GM23338 (cell line): ENCODE measurements at regions not wholly inside any gene's neighbourhood (a gene's known extent, or its start where the extent isn't known, plus 50 kb on each side); places are given as distances from the start of the nearest gene placed in this dataset.

Experiments used
- ATAC-seq: fragments of 200-7000 bp; cut with Tn5 transposase; 3 replicates; pipeline ENCODE4 v1.9.1; 2020
- DNase-seq: peaks from one replicate; pipeline ENCODE4 v3.0.0-alpha.2; 2015; ENCODE audit warnings: low spot score
- H2AFZ ChIP-seq: fragments of 200-600 bp; sonication (generic); 2 replicates; pipeline ENCODE4 v1.8.0; 2016; ENCODE audit warnings: antibody characterized with exemption, mild to moderate bottlenecking, moderate library complexity
- H3F3A ChIP-seq: fragments of 200-600 bp; sonication (generic); replicated peaks from 2 replicates; pipeline ENCODE4 v1.8.0; 2017; ENCODE audit warnings: antibody characterized with exemption, mixed run types, low read depth
- H3K27ac ChIP-seq: fragments of 200-600 bp; sonication (generic); 2 replicates; pipeline ENCODE4 v1.6.1; 2016; ENCODE audit warnings: low read depth
- H3K27me3 ChIP-seq: fragments of 200-600 bp; sonication (generic); 2 replicates; pipeline ENCODE4 v1.8.0; 2016; ENCODE audit warnings: mild to moderate bottlenecking, mixed run types, moderate library complexity; ENCODE audit not compliant: insufficient read depth
- H3K36me3 ChIP-seq: fragments of 200-600 bp; sonication (generic); 2 replicates; pipeline ENCODE4 v1.8.0; 2016; ENCODE audit warnings: mild to moderate bottlenecking; ENCODE audit not compliant: insufficient read depth
- H3K4me1 ChIP-seq: fragments of 200-600 bp; sonication (generic); 2 replicates; pipeline ENCODE4 v1.8.0; 2016; ENCODE audit warnings: mild to moderate bottlenecking, moderate library complexity; ENCODE audit not compliant: insufficient read depth
- H3K4me2 ChIP-seq: fragments of 200-600 bp; sonication (generic); 2 replicates; pipeline ENCODE4 v1.7.1; 2017; ENCODE audit warnings: mixed run types
- H3K4me3 ChIP-seq: fragments of 200-600 bp; sonication (generic); 2 replicates; pipeline ENCODE4 v1.6.1; 2016; ENCODE audit warnings: mixed run types
- H3K79me2 ChIP-seq: fragments of 200-600 bp; sonication (generic); replicated peaks from 2 replicates; pipeline ENCODE4 v1.8.0; 2017; ENCODE audit warnings: mild to moderate bottlenecking; ENCODE audit not compliant: insufficient read depth
- H3K9me2 ChIP-seq: fragments of 200-600 bp; sonication (generic); 2 replicates; pipeline ENCODE4 v1.8.0; 2017; ENCODE audit not compliant: insufficient read depth
- H4K20me1 ChIP-seq: fragments of 200-600 bp; sonication (generic); replicated peaks from 2 replicates; pipeline ENCODE4 v1.8.0; 2017; ENCODE audit warnings: mild to moderate bottlenecking; ENCODE audit not compliant: insufficient read depth
- H3K27ac Mint-ChIP-seq: 2 replicates; pipeline ENCODE4 v1.8.0; 2020; ENCODE audit warnings: inconsistent platforms, mild to moderate bottlenecking, moderate library complexity, mixed read lengths
- H3K27me3 Mint-ChIP-seq: 3 replicates; pipeline ENCODE4 v1.8.0; 2022; ENCODE audit warnings: low read depth, mild to moderate bottlenecking, moderate library complexity, mixed read lengths, inconsistent platforms; ENCODE audit not compliant: insufficient read depth, poor library complexity
- H3K36me3 Mint-ChIP-seq: 3 replicates; pipeline ENCODE4 v1.8.0; 2021; ENCODE audit warnings: low read depth, mild to moderate bottlenecking, inconsistent platforms, moderate library complexity, mixed read lengths
- H3K4me1 Mint-ChIP-seq: 3 replicates; pipeline ENCODE4 v1.8.0; 2020; ENCODE audit warnings: mild to moderate bottlenecking, inconsistent platforms, mixed read lengths
- H3K4me3 Mint-ChIP-seq: 3 replicates; pipeline ENCODE4 v1.8.0; 2021; ENCODE audit warnings: moderate library complexity, mild to moderate bottlenecking, inconsistent platforms, mixed read lengths
- H3K9me3 Mint-ChIP-seq: 3 replicates; pipeline ENCODE4 v1.8.0; 2020; ENCODE audit warnings: moderate library complexity, mild to moderate bottlenecking, inconsistent platforms, mixed read lengths
- EZH2phosphoT487 ChIP-seq: fragments of 200-600 bp; sonication (generic); IDR thresholded peaks from one replicate; pipeline ENCODE4 v1.8.1; 2018; ENCODE audit warnings: antibody characterized with exemption; ENCODE audit not compliant: unreplicated experiment
- JUNB ChIP-seq: IDR thresholded peaks from one replicate; pipeline ENCODE4 v1.6.1; 2016; ENCODE audit warnings: antibody characterized with exemption; ENCODE audit not compliant: unreplicated experiment
- NANOG ChIP-seq: IDR thresholded peaks from 2 replicates; pipeline ENCODE4 v1.6.1; 2016; ENCODE audit warnings: antibody characterized with exemption, borderline replicate concordance
- REST ChIP-seq: IDR thresholded peaks from one replicate; pipeline ENCODE4 v1.6.1; 2018; ENCODE audit warnings: antibody characterized with exemption; ENCODE audit not compliant: unreplicated experiment
- ZNF462 ChIP-seq: fragments of 250-450 bp; sonication (Bioruptor Pico); IDR thresholded peaks from 2 replicates; pipeline ENCODE4 v1.5.0; 2020; ENCODE audit warnings: mild to moderate bottlenecking, moderate library complexity

GRCh38 chr5:144072518-144072927 is 97.9 kb downstream of the YIPF5 start (continued):
- TF ChIP-seq REST (no peak), ZNF462 (CRISPR knock-in tag) (no peak), EZH2phosphoT487 (no peak), NANOG (no peak), JUNB (no peak)

- H3K27me3 ChIP-seq: no peaks in the 10 kb centered on the region
- no peak overlapping the region for H3K27ac ChIP-seq
- H3K9me3 Mint-ChIP-seq: peaks cover 36% of the 10 kb centered on the region
- no peak for ATAC-seq
- H3K4me1 Mint-ChIP-seq: peaks cover 7% of the 10 kb centered on the region
- H3K79me2 ChIP-seq: no peaks in the 10 kb centered on the region
- no peak overlapping the region for H3K4me2 ChIP-seq
- H3K36me3 Mint-ChIP-seq: peaks cover 11% of the 10 kb centered on the region; the same call in 1 of the 3 replicates
- no peak overlapping the region for H3K27ac Mint-ChIP-seq
- H3K27me3 Mint-ChIP-seq: peaks cover 3% of the 10 kb centered on the region
- peaks cover 9% of the 10 kb centered on the region; the same call in 1 of the 2 replicates for H3K9me2 ChIP-seq
- no peak overlapping the region; the same call in 2 of the 3 replicates for H3K4me3 Mint-ChIP-seq
- H3K4me3 ChIP-seq: no peak overlapping the region
- H3K4me1 ChIP-seq: 0 out of 2 replicates have a peak, but pooled peaks cover 2% of the 10 kb centered on the region
- 0 out of 2 replicates have a peak, but pooled peaks cover 3% of the 10 kb centered on the region for H3K36me3 ChIP-seq
- no peaks in the 10 kb centered on the region for H3F3A ChIP-seq
- TF ChIP-seq NANOG: peak; percentile 47; the same call in 1 of the 2 replicates
- no peak for TF ChIP-seq EZH2phosphoT487
- peak; percentile 55 for TF ChIP-seq ZNF462 (CRISPR knock-in tag)
- H4K20me1 ChIP-seq: no peaks in the 10 kb centered on the region
- peak; percentile 70 for DNase-seq
- no peak overlapping the region for H2AFZ ChIP-seq
Measured at GRCh38 chr5:144076521-144077083, 93.9 kb downstream of the YIPF5 start.
